Mucosa of descending colon (tissue), 3 donors: ENCODE measurements at regions not wholly inside any gene's neighbourhood (a gene's known extent, or its start where the extent isn't known, plus 50 kb on each side); places are given as distances from the start of the nearest gene placed in this dataset.
"Not testable (repeated sequence)": the region's sequence is repeated elsewhere in the genome, so short reads cannot be mapped to it uniquely, and the experiment has no call there.

Experiments
- ATAC-seq: fragments of 200-7000 bp; cut with Tn5 transposase; one replicate; pipeline ENCODE4 v1.9.1; 2020; ENCODE audit warnings: mild to moderate bottlenecking, moderate library complexity
- DNase-seq, 3 donors: peaks; one replicate each; pipeline ENCODE4 v3.0.0-alpha.2; 2020
- H3K36me3 ChIP-seq: fragments of 200-600 bp; one replicate; pipeline ENCODE4 v1.8.0; 2021; ENCODE audit warnings: low read depth, mild to moderate bottlenecking
- H3K4me1 ChIP-seq: fragments of 200-600 bp; one replicate; pipeline ENCODE4 v1.8.0; 2021; ENCODE audit warnings: low read depth, mild to moderate bottlenecking
- H3K4me3 ChIP-seq: fragments of 200-600 bp; one replicate; pipeline ENCODE4 v1.8.0; 2021; ENCODE audit warnings: mild to moderate bottlenecking
- H3K9me3 ChIP-seq: fragments of 200-600 bp; one replicate; pipeline ENCODE4 v1.8.0; 2021; ENCODE audit warnings: mild to moderate bottlenecking
- intact Hi-C, 2 donors: fragments of 100-400 bp; cut with DNase I in 1 of 2; cut with micrococcal nuclease in 1 of 2; formaldehyde crosslinking; loops; one replicate each; pipeline versions ENCODE4 v1.11.0 to v1.11.1; 2022; cut with DNase I, micrococcal nuclease
- TF ChIP-seq, protein P1 (sequence below): fragments of 200-600 bp; IDR thresholded peaks from one replicate; pipeline ENCODE4 v1.8.0; 2022; ENCODE audit warnings: antibody characterized with exemption, mild to moderate bottlenecking
- donor health status: DM: no; HTN: no; CAD: no; lungs with moderate emphysema.
- donor health status: DM: no; HTN: no; CAD: no.
- donor health status: DM: no; HTN: yes; CAD: no.

DNA sequence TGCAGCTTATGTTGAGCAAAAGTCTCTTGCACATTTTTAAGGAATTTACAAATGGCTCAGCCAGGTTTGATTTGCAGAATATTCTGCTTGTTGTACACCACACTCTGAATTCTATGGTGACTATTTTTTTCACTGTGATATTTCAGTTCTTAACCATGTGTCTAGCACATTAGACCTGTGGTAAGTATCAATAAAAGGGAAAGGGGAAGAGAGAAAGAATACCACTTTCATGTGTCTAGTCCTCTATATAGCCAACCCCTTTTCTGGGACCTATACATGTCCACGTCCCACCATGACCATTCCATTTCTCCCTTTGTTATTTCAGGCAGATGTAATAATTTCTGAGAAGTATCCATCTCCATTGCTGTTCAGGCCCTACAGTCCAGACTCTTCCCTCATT is 121.3 kb upstream of the PNPLA4 start:
- H3K4me1 ChIP-seq = no peaks in the 10 kb centered on the region
- H3K4me3 ChIP-seq = no peak overlapping the region
- TF ChIP-seq, protein P1, sequence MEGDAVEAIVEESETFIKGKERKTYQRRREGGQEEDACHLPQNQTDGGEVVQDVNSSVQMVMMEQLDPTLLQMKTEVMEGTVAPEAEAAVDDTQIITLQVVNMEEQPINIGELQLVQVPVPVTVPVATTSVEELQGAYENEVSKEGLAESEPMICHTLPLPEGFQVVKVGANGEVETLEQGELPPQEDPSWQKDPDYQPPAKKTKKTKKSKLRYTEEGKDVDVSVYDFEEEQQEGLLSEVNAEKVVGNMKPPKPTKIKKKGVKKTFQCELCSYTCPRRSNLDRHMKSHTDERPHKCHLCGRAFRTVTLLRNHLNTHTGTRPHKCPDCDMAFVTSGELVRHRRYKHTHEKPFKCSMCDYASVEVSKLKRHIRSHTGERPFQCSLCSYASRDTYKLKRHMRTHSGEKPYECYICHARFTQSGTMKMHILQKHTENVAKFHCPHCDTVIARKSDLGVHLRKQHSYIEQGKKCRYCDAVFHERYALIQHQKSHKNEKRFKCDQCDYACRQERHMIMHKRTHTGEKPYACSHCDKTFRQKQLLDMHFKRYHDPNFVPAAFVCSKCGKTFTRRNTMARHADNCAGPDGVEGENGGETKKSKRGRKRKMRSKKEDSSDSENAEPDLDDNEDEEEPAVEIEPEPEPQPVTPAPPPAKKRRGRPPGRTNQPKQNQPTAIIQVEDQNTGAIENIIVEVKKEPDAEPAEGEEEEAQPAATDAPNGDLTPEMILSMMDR = no peak
- intact Hi-C loops = no loop called here
- DNase-seq (no peak), ATAC-seq (no peak)
- H3K36me3 ChIP-seq = no peaks in the 10 kb centered on the region
- H3K9me3 ChIP-seq = no peaks in the 10 kb centered on the region

DNA sequence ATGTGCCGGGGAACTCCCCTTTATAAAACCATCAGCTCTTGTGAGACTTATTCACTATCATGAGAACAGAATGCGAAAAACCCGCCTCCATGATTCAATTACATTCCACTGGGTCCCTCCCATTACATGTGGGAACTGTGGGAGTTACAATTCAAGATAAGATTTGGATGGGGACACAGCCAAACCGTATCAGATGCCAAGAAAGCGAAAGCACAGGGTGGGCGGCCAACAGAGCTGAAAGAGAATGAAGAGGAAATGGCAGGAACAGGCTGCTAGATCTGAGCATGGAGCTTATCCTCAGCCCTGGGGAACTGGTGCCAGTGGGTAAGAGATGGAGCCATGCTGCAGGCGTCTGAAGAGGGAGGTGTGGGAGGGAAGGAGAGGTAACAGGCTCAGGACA is 117.7 kb upstream of the PNPLA4 start:
- intact Hi-C loops = no loop called here
- DNase-seq (no peak), ATAC-seq (no peak)

DNA sequence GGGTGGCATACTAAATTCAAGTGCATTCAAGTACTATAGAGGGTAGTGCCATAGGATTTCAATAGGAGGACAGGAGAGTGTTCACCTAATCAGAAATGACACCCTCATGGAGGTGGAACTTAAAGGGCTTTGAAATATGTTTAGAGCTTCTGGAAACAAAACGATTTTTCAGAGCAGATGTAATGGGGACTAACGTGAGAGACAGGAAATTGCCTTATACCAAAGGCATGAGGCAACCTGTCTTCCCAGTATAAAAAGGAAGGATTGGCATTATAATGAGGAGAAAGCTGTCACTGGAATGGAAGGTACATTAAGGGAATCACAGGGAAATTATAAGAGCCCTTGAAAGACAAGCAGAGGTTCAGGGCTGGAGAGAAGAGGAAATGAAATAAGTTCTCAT is 116.3 kb upstream of the PNPLA4 start:
- H3K4me3 ChIP-seq = no peak overlapping the region
- no peaks in the 10 kb centered on the region for H3K36me3 ChIP-seq
- H3K9me3 ChIP-seq = no peaks in the 10 kb centered on the region
- intact Hi-C loops = no loop called here
- TF ChIP-seq, protein P1 = no peak
- ATAC-seq (no peak), DNase-seq (no peak)
- H3K4me1 ChIP-seq = no peaks in the 10 kb centered on the region

More for the DNA sequence above, 117.7 kb upstream of the PNPLA4 start:
- Histone ChIP-seq H3K4me3 (no peak overlapping the region), H3K4me1 (no peaks in the 10 kb centered on the region), H3K9me3 (no peaks in the 10 kb centered on the region), H3K36me3 (no peaks in the 10 kb centered on the region)
- TF ChIP-seq, protein P1 = no peak

DNA sequence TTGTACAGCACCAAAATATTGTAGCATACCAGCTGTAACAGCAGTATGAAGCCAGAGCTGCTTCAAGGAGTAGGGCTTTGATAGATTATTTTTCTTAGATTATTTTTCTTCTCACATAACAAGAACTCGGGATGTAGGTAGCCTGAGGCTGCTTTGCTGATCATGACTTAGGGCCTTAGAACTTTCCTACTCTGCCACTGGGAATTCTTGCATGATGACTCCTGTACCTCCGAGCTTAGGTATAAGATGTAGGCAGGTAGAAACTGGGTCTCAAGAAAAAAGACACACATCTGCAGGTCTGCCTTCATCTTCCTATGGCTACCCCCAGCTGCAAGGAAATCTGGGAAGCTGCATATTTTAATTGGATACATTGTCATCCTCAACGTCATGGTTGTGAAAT is 115.9 kb upstream of the PNPLA4 start:
- intact Hi-C loops = no loop called here
- H3K4me1 ChIP-seq = no peaks in the 10 kb centered on the region
- no peak for ATAC-seq
- H3K9me3 ChIP-seq = no peaks in the 10 kb centered on the region
- TF ChIP-seq, protein P1 = no peak
- DNase-seq = no peak
- H3K4me3 ChIP-seq = no peak overlapping the region
- no peaks in the 10 kb centered on the region for H3K36me3 ChIP-seq

DNA sequence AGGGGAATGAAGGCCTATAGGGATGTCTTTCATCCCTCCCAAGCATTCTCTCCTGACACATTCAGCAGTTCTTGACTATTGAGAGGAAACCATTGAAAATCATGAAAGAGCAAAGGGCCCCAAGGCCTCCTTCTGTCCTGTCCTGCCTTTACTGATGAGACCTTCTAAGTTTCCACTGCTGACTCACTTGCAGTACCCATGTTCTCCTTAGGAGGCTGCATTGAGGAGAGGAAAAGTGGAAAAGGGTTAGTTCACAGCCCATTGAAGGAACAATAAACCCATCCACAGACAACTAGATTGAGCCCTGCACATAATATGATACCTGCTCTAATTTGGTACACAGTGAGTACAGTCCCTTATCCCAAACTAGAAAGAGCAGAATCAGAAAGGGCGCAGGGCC is 115.1 kb upstream of the PNPLA4 start:
- Histone ChIP-seq H3K4me1 (no peaks in the 10 kb centered on the region), H3K4me3 (no peak overlapping the region), H3K9me3 (no peaks in the 10 kb centered on the region), H3K36me3 (no peaks in the 10 kb centered on the region)
- ATAC-seq (peak; percentile 39), DNase-seq (no peak)
- TF ChIP-seq, protein P1 = no peak
- intact Hi-C loops = no loop called here

DNA sequence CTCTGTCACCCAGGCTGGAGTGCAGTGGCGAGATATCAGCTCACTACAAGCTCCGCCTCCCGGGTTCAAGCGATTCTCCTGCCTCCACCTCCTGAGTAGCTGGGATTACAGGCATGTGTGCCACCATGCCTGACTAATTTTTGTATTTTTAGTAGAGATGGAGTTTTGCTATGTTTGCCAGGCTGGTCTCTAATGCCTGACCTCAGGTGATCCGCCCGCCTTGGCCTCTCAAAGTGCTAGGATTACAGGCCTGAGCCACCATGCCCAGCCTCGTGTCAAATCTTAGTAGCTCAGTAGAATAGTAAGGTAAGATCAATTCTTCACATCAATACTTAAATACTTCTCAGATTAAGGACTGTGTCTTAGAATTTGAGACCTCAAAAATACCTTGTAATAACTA is 112.5 kb upstream of the PNPLA4 start:
- ATAC-seq, intact Hi-C loops, H3K4me1 ChIP-seq, H3K4me3 ChIP-seq, H3K9me3 ChIP-seq, DNase-seq, H3K36me3 ChIP-seq: not testable (repeated sequence)
